ENCODE measurements at regions not wholly inside any gene's neighbourhood (a gene's known extent, or its start where the extent isn't known, plus 50 kb on each side); places are given as distances from the start of the nearest gene placed in this dataset.
"Not testable (repeated sequence)": the region's sequence is repeated elsewhere in the genome, so short reads cannot be mapped to it uniquely, and the experiment has no call there.

DNA sequence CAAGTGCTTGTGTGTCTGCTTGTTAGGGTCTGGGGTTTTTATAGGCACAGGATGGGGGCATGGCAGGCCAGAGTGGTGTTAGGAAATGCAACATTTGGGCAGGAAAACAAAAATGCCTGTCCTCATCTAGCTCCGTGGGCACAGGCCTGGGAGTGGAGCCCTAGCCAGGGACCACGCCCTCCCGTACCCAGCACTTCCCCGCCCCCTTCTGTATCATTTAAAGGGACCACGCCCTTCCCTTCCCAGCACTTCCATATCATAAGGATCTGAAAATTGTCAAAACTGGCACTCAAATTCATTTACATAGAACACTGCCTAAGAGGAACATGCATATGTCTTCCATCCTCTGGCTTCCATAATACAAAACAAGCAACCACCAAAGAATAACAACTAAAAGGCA, 185.8 kb downstream of the B3GLCT start:
- DNase-seq = no peak

DNA sequence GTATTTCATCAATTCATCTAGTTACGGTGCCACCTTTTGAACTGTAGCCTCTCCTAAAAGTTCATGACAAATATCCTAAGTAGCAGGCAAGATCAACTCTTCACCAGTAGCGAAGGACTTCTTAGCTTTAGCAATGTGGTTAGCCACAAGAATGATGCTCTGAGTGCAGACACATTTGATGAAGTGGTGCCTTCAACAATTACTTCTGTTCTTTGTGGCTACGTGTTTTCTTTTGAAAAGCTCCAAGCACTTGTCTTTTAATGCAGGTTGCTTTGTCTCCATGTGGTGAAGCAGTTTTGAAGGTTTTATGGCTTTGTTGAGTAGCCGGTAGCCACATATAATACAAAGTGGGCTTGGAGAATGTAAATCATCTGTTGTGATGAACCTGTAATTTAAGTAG, 194.7 kb downstream of the B3GLCT start:
- no peak for DNase-seq

DNA sequence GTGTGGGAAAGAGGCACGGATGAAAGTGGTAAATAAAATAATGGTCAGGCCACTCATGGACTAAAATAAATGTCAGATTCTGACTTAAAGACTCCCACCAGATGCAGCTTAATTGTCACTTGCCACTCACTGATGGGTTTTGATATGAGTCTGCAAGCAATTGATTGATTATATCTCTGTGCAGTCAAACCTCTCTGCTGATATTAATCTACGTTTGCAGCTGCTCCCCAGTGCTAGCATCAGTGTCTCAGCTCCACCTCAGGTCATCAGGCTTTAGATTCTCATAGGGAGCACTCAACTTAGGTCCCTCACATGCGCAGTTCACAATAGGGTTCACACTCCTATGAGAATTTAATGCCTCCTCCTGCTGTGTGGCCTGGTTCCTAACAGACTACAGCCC, 195.3 kb downstream of the B3GLCT start:
- DNase-seq = no peak

DNA sequence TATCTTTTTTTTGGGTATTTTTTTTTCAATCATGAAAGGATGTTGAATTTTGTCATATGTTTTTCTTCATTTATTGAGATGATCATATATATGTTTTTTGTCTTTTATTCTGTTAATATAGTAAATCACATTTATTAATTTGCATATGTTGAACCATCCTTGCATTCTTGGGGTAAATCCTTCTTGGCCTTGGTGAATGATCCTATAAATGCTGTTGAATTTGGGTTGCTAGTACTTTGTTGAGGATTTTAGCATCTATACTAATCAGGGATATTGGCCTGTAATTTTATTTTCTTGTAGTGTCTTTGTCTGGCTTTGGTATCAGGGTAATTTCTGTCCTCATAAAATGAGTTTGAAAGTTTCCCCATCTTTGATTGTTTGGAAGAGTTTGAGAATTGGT, 199.9 kb downstream of the B3GLCT start:
- DNase-seq = no peak

DNA sequence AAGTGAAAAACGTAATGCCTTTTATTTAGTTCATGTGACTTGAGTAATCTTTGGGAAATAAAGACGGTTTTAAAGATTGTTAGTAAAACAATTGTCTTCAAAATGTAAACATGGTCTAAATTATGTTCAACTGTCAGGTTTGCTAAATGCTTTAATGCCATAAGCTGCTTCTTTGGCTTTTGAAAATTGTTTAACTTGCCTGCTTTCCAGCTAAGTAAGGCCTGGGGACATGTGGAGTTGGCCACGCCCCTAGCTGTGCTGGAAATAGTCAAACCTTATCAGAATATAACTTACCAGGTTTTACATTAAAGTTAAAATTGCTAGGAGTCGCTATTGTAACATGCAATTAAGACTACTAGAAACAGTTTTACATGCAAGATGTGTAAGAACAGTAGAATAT, 203.9 kb downstream of the B3GLCT start:
- not testable (repeated sequence) for DNase-seq

DNA sequence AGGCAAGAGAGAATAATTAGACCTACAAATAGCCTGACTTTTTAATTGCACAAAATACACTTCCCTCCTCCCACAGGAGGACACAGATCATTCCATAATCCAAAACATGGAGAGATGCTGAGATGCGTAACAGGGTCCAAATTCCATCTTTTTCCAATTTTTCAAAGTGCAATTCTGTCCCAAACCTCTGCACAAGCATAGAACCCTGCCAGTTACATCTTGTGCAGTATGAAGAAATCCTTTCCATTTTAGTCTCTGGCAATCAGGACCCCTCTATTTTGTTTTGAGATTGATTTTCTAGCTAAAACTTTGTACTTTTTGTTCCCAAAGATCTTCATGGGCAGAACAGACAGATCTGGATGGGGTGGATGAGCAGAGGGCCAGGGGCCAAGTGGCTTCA, 209.2 kb downstream of the B3GLCT start:
- no peak for DNase-seq

DNA sequence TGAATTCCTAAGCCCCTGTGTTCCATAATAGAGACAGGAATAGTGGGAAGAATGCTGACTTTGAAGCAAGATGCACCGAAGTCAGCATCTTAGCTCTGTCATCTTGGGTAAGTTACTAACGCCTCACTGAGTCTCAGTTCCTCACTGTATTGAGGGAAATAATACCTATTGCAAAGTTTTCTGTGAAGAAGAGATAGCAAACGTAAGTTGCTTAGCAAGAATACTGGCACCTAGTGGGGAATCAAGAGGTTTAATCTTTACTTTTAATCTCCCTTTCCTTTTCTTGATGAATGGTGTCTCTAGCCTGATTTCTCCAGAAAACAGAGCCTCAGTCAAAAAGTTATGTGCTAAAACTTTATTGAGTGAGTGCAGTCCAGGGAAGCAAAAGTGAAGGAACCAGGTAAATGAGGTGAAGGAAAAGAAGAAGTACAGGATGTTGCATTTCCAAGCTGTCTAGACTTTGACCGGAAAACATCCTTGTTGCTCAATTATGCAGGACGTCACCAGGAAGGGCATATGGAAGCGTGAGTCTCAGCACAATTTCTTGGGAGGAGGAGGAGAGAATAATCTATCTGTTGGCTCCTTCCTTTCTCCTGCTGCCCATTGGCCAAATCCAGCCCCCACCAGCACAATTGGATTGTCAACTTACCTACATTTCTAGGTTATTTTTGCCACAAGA, 210.0 kb downstream of the B3GLCT start:
- DNase-seq = no peak

DNA sequence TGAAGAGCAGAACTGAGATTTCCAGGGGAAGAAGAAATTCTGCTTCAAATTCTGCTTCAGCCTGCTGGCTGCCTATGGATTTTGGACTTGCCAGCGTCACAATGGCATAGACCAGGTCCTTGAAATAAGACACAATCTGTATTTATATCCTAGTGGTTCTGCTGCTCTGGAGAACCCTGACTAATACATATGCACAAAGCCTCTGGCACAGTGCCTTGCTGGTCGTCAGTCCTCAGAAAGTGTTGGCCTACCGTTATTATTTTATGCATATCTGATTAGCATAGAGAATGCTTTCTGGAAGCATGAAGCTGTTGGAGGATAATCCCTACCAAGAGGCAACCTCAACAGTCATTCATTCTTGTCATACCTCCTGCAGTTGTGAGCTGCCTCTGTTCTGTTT, 213.7 kb downstream of the B3GLCT start:
- no peak for DNase-seq

- no peak for DNase-seq
Observed at GRCh38 chr13:31416066-31416465, 216.3 kb downstream of the B3GLCT start.

GRCh38 chr13:31418186-31418585, 218.4 kb downstream of the B3GLCT start:
- no peak for DNase-seq

GRCh38 chr13:31421756-31422155, 222.0 kb downstream of the B3GLCT start:
- no peak for DNase-seq

DNA sequence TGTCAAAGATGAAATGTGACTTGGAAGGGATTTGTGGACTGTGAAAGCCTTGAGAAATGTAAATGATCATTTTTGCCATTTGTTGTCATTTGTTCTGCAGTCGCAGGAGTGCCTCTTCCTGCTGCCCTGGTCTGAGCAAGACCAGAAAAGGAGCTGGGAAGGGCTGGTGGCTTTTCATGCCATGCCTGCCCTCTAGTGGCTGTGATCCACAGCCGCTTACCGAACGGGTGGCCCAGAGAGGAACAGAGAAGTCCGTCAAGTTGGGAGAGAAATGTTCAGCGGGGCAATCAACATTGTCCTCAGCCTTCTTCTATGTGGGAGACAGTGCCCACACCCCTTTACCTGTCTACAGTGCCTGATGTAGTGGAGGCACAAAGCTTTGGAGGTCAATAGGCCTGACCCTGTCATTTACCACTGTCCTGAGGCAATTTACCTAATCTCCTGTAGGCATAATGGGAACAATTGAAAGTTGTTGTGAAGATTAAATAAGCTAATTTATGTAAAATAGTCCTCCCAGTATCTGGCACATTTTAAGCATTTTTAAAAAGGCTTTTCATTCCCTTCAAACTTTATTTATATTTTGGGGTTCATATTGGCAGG, 224.5 kb downstream of the B3GLCT start:
- DNase-seq = peak; percentile 48 to 53

DNA sequence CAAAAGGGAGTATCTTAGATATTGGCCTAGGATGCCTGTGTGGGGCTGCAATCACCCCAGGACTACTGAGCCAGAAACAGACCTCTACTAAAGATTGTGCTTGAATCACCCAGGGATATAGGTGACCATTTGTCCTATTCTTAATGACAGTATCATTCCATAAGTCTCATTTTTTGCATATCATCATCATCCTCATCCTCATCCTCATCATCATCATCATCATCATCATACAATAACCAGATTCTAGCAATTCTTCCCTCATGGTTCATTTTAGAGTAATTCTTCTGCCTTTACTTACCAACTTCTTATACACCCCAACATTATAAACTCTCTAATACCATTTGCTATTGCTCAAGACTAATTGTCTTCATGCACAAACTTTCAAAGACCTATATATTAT, 226.6 kb downstream of the B3GLCT start:
- no peak for DNase-seq

DNA sequence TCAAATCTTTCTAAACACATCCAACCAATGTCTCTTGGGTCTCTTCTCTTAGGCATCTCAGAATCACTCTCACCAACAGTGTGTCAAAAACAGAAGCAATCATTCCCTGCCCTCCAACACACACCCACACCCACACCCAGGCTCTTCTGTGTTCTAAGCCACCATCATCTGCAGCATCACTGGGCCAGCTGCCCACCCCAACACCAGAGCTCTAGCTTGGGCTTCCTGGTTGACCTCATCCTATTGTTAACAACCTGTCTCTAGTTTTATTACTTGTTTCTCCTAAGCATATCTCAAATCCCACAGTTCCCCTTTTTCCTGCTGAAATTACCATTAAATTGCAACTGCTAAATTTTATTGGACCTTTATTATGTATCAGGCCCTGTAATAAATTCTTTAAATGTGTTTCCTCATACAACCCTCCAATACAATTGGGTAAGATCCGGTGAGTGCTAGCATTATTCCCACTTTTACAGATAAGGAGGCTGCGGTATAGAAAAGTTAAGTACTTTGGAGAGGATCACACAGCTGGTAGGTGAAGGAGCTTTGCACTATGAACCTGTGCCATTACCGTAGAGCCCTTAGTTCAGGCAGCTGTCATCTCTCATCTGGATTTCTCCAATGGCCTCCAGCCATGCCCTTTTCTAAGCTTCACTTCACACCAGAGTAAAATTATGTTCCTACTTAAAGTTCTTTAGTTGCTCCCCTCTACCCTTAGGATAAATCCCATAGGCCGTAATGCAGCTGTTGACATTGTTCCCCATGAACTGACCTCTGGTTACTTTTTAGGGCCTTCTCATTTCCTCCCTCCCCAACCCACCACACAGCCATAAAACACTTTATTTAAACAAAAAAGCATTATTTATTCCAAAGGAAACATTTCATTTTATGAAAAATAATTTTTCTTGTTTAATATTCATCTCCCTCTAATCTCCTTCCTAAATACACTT, 227.7 kb downstream of the B3GLCT start:
- no peak for DNase-seq

GRCh38 chr13:31431722-31432137, 232.0 kb downstream of the B3GLCT start:
- peak; percentile 4 to 50 for DNase-seq

DNA sequence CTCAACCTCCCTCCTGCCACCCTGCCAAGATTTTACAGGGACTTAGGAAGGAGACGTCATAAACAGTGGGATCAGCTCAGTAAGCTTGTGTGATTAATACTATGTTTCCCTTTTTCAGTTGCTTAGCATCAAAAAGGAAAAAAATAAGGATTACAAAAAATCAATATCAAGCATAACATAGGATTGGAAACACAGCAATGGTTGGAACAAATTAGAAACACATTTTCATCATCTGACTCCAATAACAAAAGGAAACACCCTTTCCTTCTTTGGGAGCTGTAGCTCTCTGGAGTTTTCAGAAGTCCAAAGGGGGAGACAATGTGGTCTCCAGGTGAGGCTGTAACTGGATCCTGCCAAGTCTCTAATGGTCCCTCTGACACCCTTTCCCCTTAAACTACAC, 233.4 kb downstream of the B3GLCT start:
- DNase-seq = no peak

- no peak for DNase-seq
Observed at GRCh38 chr13:31433746-31434145, 234.0 kb downstream of the B3GLCT start.

GRCh38 chr13:31434613-31435012, 234.8 kb downstream of the B3GLCT start:
- no peak for DNase-seq

DNA sequence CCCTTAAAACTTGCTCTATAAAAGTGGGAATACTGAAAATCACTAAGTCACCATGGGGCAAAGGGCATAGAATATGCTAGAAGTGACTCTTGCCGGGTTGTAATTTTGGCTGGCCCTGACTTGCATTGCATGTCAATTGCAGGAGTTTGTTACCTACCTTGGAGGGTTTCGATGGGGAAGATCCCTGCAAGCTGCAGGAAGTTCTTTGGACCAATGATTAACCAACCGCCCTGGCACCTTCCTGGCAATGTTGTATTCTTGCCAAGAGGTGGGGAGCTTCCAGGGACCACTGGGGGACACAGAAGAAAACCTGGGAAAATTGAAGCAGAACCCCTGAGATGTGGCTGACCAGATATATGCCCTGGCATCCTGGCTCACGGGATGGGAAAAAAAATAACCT, 235.8 kb downstream of the B3GLCT start:
- DNase-seq = no peak

DNA sequence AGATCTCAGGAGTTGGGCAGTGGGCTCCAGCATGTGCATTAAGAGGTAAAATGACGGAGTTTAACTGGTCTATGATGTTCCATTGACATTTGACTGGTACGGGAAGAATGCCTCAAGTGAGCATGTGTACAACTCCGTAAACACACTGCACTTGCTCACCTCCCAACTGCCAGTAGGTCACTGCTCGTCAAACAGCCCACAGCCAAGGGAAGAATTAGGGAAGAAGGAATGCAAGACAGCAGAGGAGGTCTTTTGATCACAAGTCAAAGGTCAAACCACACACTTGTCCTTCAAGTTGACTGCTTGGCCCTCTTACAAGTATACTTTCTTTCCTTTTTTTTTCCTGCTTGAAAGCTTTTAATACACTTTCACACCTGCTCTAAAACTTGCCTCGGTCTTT, 236.7 kb downstream of the B3GLCT start:
- no peak for DNase-seq

- no peak for DNase-seq
Observed at GRCh38 chr13:31437975-31438374, 238.2 kb downstream of the B3GLCT start.

GRCh38 chr13:31440132-31440531, 240.4 kb downstream of the B3GLCT start:
- no peak for DNase-seq

DNA sequence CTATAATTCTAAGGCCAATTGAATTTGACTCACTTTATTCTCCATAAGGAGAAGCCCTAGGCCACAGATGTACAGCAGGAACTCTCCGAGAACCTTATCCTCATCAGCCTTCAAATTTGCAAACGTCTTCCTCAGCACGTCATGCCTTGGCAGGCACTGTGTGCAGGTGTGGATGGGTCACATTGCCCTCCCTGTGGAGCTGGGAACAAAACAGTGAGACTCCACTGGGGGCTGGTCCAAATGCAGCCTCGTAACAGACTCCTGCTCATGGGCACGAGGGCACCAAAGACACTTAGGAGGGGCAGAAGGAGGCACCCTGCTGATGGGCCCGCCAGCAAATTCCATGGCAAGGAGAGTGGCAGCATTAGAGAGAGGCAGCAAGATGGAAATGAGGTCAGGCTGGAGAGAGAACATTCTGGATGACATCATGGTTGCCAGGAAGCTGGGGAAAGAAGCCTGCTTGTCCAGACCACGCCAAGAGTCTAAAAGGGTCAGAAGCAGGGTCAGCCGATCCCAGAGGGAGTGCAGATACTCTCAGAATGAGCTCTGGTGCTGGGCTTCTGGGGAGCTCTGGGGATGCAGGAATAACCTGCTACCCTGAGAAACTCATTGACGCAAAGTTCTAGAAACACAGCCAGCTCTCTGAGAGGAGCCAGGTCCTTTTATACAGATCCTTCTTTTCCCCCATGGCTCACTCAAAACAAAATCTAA, 242.2 kb downstream of the B3GLCT start:
- DNase-seq = no peak

Measured in CD4-positive, alpha-beta T cell treated with Interferon alpha-2 for 1 hour (primary cell).